Kasumi-1 (cell line): ENCODE measurements at regions not wholly inside any gene's neighbourhood (a gene's known extent, or its start where the extent isn't known, plus 50 kb on each side); places are given as distances from the start of the nearest gene placed in this dataset.
A peak's percentile ranks its signal among the peaks of the same experiment; 100 is the strongest.

Experiments used
- DNase-seq, 2 experiments: peaks; one replicate each; lab custom pipeline; 2025; lab: John Stamatoyannopoulos, UW

- no peak for DNase-seq
These were observed 251.1 kb upstream of the HTR2C start for GRCh38 chrX:114332766-114333165.

GRCh38 chrX:114334473-114334982 is 249.4 kb upstream of the HTR2C start:
- DNase-seq = no peak

- DNase-seq = no peak
These were observed 245.0 kb upstream of the HTR2C start for GRCh38 chrX:114338870-114339269.

- peak; percentile 16 to 38 for DNase-seq
These were observed 239.0 kb upstream of the HTR2C start for GRCh38 chrX:114344756-114345349.

GRCh38 chrX:114361076-114361725 is 222.7 kb upstream of the HTR2C start:
- no peak for DNase-seq

GRCh38 chrX:114363346-114363745 is 220.5 kb upstream of the HTR2C start:
- DNase-seq = no peak

GRCh38 chrX:114365065-114365834 is 218.6 kb upstream of the HTR2C start:
- no peak for DNase-seq

GRCh38 chrX:114372937-114373336 is 210.9 kb upstream of the HTR2C start:
- no peak for DNase-seq

- DNase-seq = no peak
These were observed 193.6 kb upstream of the HTR2C start for GRCh38 chrX:114390251-114390796.
